Muscle layer of duodenum (tissue), 2 donors: ENCODE measurements at regions not wholly inside any gene's neighbourhood (a gene's known extent, or its start where the extent isn't known, plus 50 kb on each side); places are given as distances from the start of the nearest gene placed in this dataset.

Experiments
- H3K27ac ChIP-seq: one replicate; pipeline ENCODE4 v1.7.0; 2013; ENCODE audit warnings: mild to moderate bottlenecking, low read length
- H3K27me3 ChIP-seq: one replicate; pipeline ENCODE4 v1.7.0; 2013; ENCODE audit warnings: low read depth, mild to moderate bottlenecking, control low read depth, low read length
- H3K36me3 ChIP-seq, 2 donors: one replicate each; pipeline ENCODE4 v1.7.0; 2013; ENCODE audit warnings: low read length in 2 of 2, control low read depth in 1 of 2, mild to moderate bottlenecking in 1 of 2; ENCODE audit not compliant: insufficient read depth in 2 of 2, control insufficient read depth in 1 of 2
- H3K4me1 ChIP-seq, 2 donors: one replicate each; pipeline ENCODE4 v1.7.0; 2013; ENCODE audit warnings: low read length in 2 of 2, mild to moderate bottlenecking in 2 of 2, control low read depth in 1 of 2, moderate library complexity in 1 of 2; ENCODE audit not compliant: insufficient read depth in 2 of 2, control insufficient read depth in 1 of 2
- H3K4me3 ChIP-seq, 2 donors: one replicate each; pipeline ENCODE4 v1.7.0; 2013; ENCODE audit warnings: low read length in 2 of 2, low read depth in 1 of 2, mild to moderate bottlenecking in 1 of 2
- H3K9me3 ChIP-seq, 2 donors: one replicate each; pipeline ENCODE4 v1.7.0; 2013; ENCODE audit warnings: low read length in 2 of 2, control low read depth in 1 of 2, mild to moderate bottlenecking in 1 of 2; ENCODE audit not compliant: control insufficient read depth in 1 of 2
- donor health status: healthy.

DNA sequence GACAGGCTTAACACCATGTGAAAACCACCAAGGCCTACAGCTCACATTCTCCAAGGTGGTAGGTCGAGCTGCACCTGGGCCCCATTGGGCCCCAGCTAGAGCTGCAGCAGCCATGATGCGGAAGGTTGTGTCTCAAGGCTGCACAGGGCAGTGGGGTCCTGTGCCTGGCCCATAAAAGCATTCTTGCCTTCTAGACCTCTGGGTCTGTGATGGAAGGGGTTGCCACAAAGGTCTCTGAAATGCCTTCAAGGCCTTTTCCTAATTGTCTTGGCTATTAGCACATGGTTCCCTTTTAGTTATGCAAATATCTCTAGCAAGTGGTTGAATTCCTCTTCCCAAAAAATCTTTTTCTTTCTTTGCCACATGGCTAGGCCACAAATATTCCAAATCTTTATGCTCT is 52.5 kb upstream of the C11orf58 start:
- no peak overlapping the region for H3K4me3 ChIP-seq
- no peaks in the 10 kb centered on the region for H3K27me3 ChIP-seq
- no peaks in the 10 kb centered on the region for H3K9me3 ChIP-seq
- no peak overlapping the region for H3K27ac ChIP-seq
- no peaks in the 10 kb centered on the region for H3K4me1 ChIP-seq
- H3K36me3 ChIP-seq = no peaks in the 10 kb centered on the region

DNA sequence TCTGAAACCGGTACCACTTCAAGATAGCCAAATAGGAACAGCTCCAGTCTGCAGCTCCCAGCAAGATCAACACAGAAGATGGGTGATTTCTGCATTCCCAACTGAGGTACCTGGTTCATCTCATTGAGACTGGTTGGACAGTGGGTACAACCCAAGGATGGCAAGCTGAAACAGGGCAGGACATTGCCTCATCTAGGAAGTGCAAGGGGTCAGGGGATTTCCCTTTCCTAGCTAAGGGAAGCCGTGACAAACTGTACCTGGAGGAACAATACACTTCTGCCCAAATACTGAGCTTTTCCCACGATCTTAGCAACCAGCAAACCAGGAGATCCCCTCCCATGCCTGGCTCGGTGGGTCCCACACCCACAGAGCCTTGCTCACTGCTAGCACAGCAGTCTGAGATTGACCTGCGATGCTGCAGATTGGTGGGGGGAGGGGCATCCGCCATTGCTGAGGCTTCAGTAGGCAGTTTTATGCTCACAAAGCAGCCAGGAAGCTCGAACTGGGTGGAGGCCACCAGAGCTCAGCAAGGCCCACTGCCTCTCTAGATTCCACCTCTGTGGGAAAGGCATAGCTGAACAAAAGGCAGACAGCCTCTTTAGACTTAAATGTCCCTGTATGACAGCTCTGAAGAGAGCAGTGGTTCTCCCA is 59.9 kb upstream of the C11orf58 start:
- Histone ChIP-seq H3K27me3 (no peaks in the 10 kb centered on the region), H3K27ac (no peak overlapping the region), H3K4me1 (no peaks in the 10 kb centered on the region), H3K4me3 (no peak overlapping the region), H3K9me3 (no peaks in the 10 kb centered on the region), H3K36me3 (no peaks in the 10 kb centered on the region)

DNA sequence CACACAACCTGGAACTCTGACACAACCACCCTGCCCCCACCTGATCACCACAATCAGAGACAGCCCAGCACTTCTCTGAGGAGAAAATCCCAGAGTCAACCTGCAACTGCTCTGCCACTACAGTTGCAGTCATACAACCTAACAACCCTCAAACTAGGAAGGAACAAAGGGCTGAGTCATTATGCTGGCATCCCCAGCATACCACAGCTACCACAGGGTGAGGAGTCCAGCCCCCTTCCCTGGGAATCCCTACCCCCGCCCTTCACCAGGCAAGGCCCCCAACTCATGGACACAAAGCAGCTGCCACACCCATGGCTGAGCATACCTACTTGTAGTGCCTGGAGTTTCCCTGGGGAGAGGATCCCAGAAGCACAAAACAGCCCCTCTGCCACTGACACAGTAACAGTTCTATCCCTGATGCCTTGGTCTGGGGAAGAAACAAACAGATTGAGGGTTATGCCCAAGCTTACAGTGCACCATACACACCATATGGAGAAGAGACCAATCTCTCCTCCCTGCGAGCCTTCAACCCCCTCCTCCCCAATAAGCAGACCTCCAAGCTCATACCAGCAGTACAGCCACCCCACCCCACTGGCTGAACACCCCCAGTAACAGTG is 68.5 kb upstream of the C11orf58 start:
- Histone ChIP-seq H3K27ac (no peak overlapping the region), H3K27me3 (no peaks in the 10 kb centered on the region), H3K36me3 (no peaks in the 10 kb centered on the region), H3K9me3 (no peaks in the 10 kb centered on the region), H3K4me3 (no peak overlapping the region), H3K4me1 (no peaks in the 10 kb centered on the region)

DNA sequence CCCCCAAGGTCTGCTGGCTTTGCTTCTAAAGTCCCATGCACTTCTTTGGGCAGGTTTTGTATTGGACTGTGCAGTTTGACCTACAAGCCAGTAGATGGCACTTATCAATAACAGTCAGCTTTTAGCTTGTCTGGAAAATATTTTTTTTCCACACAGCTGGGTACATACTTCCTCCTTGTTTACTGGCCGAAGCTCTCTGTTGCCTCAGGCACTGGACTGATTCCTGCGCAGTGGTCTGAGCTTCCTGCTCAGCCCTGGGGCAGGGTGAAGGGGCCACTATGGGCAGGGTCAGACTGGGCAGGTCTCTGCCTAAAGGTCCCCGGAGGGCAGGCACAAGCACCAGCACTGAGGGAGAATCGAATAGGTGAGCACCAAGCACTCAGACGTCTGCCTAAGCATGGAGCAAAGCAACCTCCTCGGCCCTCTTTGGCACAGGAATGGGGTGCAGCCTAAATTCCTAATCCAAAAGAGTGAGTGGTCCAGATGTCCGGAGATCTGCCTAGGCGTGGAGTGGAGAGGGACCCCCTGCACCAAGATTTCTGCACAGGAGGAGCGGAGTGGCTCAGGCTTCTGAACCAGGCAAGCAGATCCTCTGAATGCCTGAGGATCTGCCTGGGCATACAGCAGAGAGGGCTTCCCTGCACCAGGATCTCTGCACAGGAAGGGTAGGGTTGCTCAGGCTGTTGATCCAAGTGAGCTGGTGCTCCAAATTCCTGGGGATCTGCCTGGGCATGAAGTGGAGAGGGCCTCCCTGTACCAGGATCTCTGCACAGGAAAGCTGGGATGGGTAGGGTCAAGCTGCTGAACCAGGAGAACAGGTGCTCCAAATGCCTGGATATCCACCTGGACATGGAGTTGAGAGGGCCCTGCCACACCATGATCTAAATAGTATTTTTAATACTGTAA is 105.9 kb upstream of the C11orf58 start:
- Histone ChIP-seq H3K9me3 (peaks cover 0 to 4% of the 10 kb centered on the region in 2 donors), H3K27ac (no peak overlapping the region), H3K36me3 (no peaks in the 10 kb centered on the region), H3K27me3 (no peaks in the 10 kb centered on the region), H3K4me1 (no peaks in the 10 kb centered on the region), H3K4me3 (no peak overlapping the region)

DNA sequence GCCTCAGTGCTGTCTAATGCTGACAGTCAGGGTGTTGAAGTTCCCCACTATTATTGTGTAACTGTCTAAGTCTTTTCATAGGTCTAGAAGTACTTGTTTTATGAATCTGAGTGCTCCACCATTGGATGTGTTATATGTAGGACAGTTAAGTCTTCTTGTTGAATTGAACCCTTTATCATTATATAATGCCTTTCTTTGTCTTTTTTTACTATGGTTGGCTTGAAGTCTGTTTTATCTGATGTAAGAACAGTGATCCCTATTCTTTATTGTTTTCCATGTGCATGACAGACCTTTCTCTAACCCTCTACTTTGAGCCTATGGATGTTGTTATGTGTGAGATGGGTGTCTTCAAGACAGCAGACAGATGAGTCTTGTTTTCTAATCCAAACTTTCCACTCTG is 107.8 kb upstream of the C11orf58 start:
- Histone ChIP-seq H3K4me3 (no peak overlapping the region), H3K27ac (no peak overlapping the region), H3K36me3 (no peaks in the 10 kb centered on the region), H3K27me3 (no peaks in the 10 kb centered on the region), H3K9me3 (peaks cover 0 to 4% of the 10 kb centered on the region in 2 donors), H3K4me1 (no peaks in the 10 kb centered on the region)

DNA sequence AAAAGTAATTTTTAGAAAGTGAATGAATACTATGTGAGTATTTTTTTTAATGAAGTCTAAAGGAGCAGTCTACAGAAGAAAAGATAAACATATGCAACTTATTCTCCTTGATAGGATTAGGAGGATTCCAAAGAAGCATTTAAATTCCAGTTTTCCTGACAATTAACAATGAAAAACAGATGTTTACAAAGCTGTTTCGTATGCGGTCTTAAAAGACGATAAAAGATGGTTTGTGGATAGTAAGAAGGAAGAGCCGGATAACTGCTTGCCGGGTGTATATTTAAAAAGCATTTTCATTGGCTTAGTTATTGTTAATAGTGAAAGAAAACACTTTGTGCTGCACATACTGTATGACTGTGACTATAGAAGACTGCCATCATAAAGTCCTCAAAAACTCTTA is 120.0 kb upstream of the C11orf58 start:
- no peaks in the 10 kb centered on the region for H3K36me3 ChIP-seq
- H3K27ac ChIP-seq = no peak overlapping the region
- no peak overlapping the region for H3K4me3 ChIP-seq
- H3K9me3 ChIP-seq = no peaks in the 10 kb centered on the region
- H3K4me1 ChIP-seq = peaks cover 0 to 9% of the 10 kb centered on the region in 2 donors
- H3K27me3 ChIP-seq = peaks cover 15% of the 10 kb centered on the region

DNA sequence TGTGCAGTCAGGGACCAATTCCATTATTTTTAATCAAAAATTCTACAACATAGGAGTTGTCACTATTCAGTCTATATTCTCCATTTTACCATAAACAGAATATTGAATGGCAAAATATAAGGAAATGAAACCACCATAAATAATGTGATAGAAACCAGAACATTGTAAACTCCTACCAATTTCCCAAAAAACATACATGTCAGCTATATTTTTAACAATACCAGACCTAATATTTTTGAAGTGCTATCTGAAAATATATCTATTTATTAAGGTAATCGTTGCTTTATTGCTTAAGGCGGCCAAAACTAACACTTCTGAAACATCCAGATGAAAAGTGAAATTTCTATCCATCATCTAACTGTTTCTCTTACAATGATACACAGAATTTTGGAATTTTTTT is 123.0 kb upstream of the C11orf58 start:
- H3K36me3 ChIP-seq = no peaks in the 10 kb centered on the region
- H3K4me3 ChIP-seq = no peak overlapping the region
- H3K27me3 ChIP-seq = peaks cover 43% of the 10 kb centered on the region
- H3K27ac ChIP-seq = no peak overlapping the region
- H3K9me3 ChIP-seq = no peaks in the 10 kb centered on the region
- peaks cover 0 to 19% of the 10 kb centered on the region in 2 donors for H3K4me1 ChIP-seq

DNA sequence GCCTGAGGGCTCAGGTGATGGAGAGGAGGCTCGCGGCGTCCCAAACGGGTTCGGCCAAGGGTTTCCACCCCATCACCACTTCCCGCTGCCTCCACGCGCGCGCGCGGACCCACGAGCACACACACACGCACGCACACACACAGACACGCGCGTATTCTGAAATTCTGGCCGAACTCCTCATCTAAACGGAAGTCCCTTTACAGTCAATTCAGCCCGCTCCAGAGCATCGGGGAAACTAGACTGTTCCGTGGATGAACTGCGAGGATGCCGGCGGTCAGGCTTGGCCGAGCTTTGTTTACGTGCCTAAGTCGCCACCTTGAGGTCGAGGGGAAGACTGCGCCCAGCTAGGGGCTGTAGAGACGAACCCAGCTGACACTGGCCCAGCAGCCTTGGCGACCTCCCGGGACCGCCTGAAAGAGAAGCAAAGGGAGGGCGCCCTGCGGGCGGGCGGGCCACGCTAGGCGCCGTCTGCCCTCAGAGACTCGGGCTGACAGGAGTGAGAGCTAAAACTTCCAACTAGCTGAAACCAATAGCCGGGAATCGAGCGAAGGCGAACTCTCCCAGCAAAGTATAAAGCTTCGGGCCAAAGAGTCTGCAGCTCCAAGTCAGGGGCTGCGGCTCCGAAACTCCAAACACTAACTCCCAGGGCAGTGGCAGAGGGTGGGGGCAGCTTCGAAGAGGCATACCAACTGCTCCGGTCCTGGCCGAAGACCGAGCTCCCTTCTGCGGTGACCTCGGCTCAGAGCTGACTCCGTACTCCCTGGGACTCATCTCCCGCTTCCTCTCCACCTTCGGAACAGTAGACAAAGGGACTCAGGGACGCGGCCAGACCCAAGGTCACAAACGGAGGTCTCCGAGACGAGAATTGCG is 124.7 kb upstream of the C11orf58 start:
- Histone ChIP-seq H3K9me3 (no peaks in the 10 kb centered on the region), H3K36me3 (no peaks in the 10 kb centered on the region), H3K27me3 (peaks cover 61% of the 10 kb centered on the region), H3K4me3 (peak overlapping the region; percentile 50 to 64), H3K4me1 (peaks cover 0 to 19% of the 10 kb centered on the region in 2 donors), H3K27ac (no peak overlapping the region)

DNA sequence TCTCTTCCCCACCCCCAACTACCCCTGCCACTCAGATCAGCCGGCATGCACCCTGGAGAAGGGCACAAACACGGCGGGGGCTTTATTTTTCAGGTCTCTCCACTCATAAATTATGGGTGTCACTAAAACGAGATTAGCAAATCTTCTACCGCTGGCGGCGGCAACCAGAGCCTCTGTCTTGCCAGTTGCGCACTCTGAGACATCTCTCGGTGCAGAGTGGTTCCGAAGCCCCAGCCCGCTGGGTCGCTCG is 125.3 kb upstream of the C11orf58 start:
- Histone ChIP-seq H3K27me3 (peaks cover 63% of the 10 kb centered on the region), H3K9me3 (no peaks in the 10 kb centered on the region), H3K36me3 (no peaks in the 10 kb centered on the region), H3K4me1 (peaks cover 0 to 19% of the 10 kb centered on the region in 2 donors), H3K27ac (no peak overlapping the region), H3K4me3 (peak overlapping the region; percentile 50 to 64)

DNA sequence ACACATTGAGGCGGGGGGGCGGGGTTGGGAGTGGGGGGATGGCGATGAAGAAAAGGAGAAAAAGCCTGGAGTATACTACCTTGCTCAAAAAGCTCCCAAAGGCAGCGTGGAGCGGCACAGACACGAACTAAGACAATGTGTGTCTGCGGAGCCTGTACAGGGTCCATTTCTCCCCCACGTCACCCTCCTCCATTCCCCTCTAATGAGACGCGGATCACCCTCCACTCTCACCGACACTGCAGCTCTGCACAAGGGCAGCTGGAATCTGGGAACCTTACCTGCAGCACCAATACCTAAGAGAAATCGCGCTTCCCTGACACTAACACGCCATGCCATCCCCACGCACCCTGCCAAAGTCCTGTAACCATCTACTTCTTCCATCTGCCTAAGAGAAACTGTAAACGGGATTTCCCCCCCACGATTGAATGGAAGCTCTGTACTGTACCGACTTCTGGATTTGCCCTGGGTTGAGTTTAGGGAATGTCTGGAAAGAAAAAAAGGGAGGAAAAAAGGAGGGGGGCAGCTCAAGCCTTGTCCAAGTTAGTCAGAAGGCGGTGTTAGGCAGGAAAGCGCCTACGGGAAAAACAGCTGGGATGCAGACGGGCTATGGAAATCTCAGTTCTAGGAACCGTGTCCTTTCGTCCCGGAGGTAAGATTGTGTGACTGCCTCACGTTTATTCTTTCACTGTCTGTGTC is 125.7 kb upstream of the C11orf58 start:
- Histone ChIP-seq H3K27me3 (peaks cover 66% of the 10 kb centered on the region), H3K4me3 (peak overlapping the region; percentile 50 to 64), H3K27ac (no peak overlapping the region), H3K4me1 (peaks cover 0 to 21% of the 10 kb centered on the region in 2 donors), H3K9me3 (no peaks in the 10 kb centered on the region), H3K36me3 (no peaks in the 10 kb centered on the region)
